Mesenchymal stem cell (in vitro differentiated cells and primary cell): ENCODE measurements at regions not wholly inside any gene's neighbourhood (a gene's known extent, or its start where the extent isn't known, plus 50 kb on each side); places are given as distances from the start of the nearest gene placed in this dataset.

ENCODE experiments used
- DNase-seq: peaks from one replicate; pipeline ENCODE4 v3.0.0-alpha.2; 2013
- H2AFZ ChIP-seq: one replicate; pipeline ENCODE4 v1.6.1; 2013; ENCODE audit warnings: low read depth, mild to moderate bottlenecking, control low read depth, inconsistent platforms, low read length, moderate library complexity
- H2AK5ac ChIP-seq: 2 replicates; pipeline ENCODE4 v1.6.1; 2013; ENCODE audit warnings: low read length, moderate library complexity, mild to moderate bottlenecking, inconsistent platforms; ENCODE audit not compliant: severe bottlenecking
- H2BK120ac ChIP-seq: one replicate; pipeline ENCODE4 v1.6.1; 2013; ENCODE audit warnings: low read depth, mild to moderate bottlenecking, inconsistent platforms, low read length, moderate library complexity
- H2BK12ac ChIP-seq, 2 experiments: one replicate each; pipeline ENCODE4 v1.6.1; 2013; ENCODE audit warnings: inconsistent platforms in 2 of 2, low read length in 2 of 2, mild to moderate bottlenecking in 2 of 2, moderate library complexity in 2 of 2, control low read depth in 1 of 2
- H2BK15ac ChIP-seq: one replicate; pipeline ENCODE4 v1.6.1; 2013; ENCODE audit warnings: mild to moderate bottlenecking, low read depth, inconsistent platforms; ENCODE audit not compliant: poor library complexity, severe bottlenecking
- H2BK5ac ChIP-seq: 2 replicates; pipeline ENCODE4 v1.6.1; 2013; ENCODE audit warnings: low read depth, mild to moderate bottlenecking, low read length, control low read depth, inconsistent platforms; ENCODE audit not compliant: poor library complexity, severe bottlenecking
- H3K14ac ChIP-seq, 2 experiments: one replicate each; pipeline ENCODE4 v1.6.1; 2013; ENCODE audit warnings: inconsistent platforms in 2 of 2, low read length in 2 of 2, control low read depth in 1 of 2, mild to moderate bottlenecking in 1 of 2, moderate library complexity in 1 of 2
- H3K18ac ChIP-seq, 2 experiments: one replicate each; pipeline ENCODE4 v1.6.1; 2013; ENCODE audit warnings: inconsistent platforms in 2 of 2, low read length in 2 of 2, control low read depth in 1 of 2, low read depth in 1 of 2, mild to moderate bottlenecking in 1 of 2
- H3K23ac ChIP-seq, 2 experiments: one replicate each; pipeline ENCODE4 v1.6.1; 2013; ENCODE audit warnings: inconsistent platforms in 2 of 2, low read length in 2 of 2, mild to moderate bottlenecking in 2 of 2, moderate library complexity in 2 of 2, control low read depth in 1 of 2
- H3K27ac ChIP-seq: 2 replicates; pipeline ENCODE4 v1.5.1; 2013; ENCODE audit warnings: mild to moderate bottlenecking, moderate library complexity, low read length, control low read depth, inconsistent platforms; ENCODE audit not compliant: poor library complexity, severe bottlenecking
- H3K27me3 ChIP-seq, 2 experiments: 2 replicates each; pipeline versions ENCODE4 v1.6.1 to v1.7.0; 2013; ENCODE audit warnings: low read length in 2 of 2, mild to moderate bottlenecking in 2 of 2, moderate library complexity in 2 of 2, control low read depth in 1 of 2, inconsistent platforms in 1 of 2; ENCODE audit not compliant: control insufficient read depth in 1 of 2, insufficient read depth in 1 of 2
- H3K36me3 ChIP-seq, 2 experiments: 2 replicates each; pipeline versions ENCODE4 v1.6.1 to v1.7.0; 2013; ENCODE audit warnings: low read length in 2 of 2, control low read depth in 1 of 2, inconsistent platforms in 1 of 2, low read depth in 1 of 2, mild to moderate bottlenecking in 1 of 2; ENCODE audit not compliant: insufficient read depth in 2 of 2, control insufficient read depth in 1 of 2
- H3K4ac ChIP-seq, 2 experiments: one replicate each; pipeline ENCODE4 v1.6.1; 2013; ENCODE audit warnings: inconsistent platforms in 2 of 2, low read length in 2 of 2, mild to moderate bottlenecking in 2 of 2, moderate library complexity in 2 of 2, control low read depth in 1 of 2, low read depth in 1 of 2
- H3K4me1 ChIP-seq: 2 replicates; pipeline ENCODE4 v1.6.1; 2013; ENCODE audit warnings: low read depth, low read length, control low read depth; ENCODE audit not compliant: control insufficient read depth, insufficient read depth
- H3K4me2 ChIP-seq: 2 replicates; pipeline ENCODE4 v1.6.1; 2013; ENCODE audit warnings: low read length, mild to moderate bottlenecking, inconsistent platforms; ENCODE audit not compliant: poor library complexity, severe bottlenecking
- H3K4me3 ChIP-seq, 2 experiments: 2 replicates each; pipeline versions ENCODE4 v1.5.1 to v1.7.0; 2013; ENCODE audit warnings: low read length in 2 of 2, mild to moderate bottlenecking in 2 of 2, control low read depth in 1 of 2, low read depth in 1 of 2; ENCODE audit not compliant: insufficient read depth in 1 of 2
- H3K79me1 ChIP-seq: replicated peaks from 2 replicates; pipeline ENCODE4 v1.6.1; 2013; ENCODE audit warnings: mild to moderate bottlenecking, control low read depth, low read length, inconsistent platforms; ENCODE audit not compliant: poor library complexity, severe bottlenecking
- H3K9ac ChIP-seq: 2 replicates; pipeline ENCODE4 v1.7.0; 2013; ENCODE audit warnings: mild to moderate bottlenecking, low read length, moderate library complexity
- H3K9me3 ChIP-seq: 2 replicates; pipeline ENCODE4 v1.7.0; 2013; ENCODE audit warnings: mild to moderate bottlenecking, low read length; ENCODE audit not compliant: control insufficient read depth
- H4K8ac ChIP-seq: one replicate; pipeline ENCODE4 v1.6.1; 2013; ENCODE audit warnings: inconsistent platforms, mild to moderate bottlenecking, low read length, moderate library complexity
- H4K91ac ChIP-seq: one replicate; pipeline ENCODE4 v1.6.1; 2013; ENCODE audit warnings: mild to moderate bottlenecking, low read length, inconsistent platforms
- WGBS: methylation state at CpG from one replicate; pipeline ENCODE4 v1.1.7; 2013; ENCODE audit warnings: mixed read lengths; 5-methylcytosine and 5-hydroxymethylcytosine counted together

DNA sequence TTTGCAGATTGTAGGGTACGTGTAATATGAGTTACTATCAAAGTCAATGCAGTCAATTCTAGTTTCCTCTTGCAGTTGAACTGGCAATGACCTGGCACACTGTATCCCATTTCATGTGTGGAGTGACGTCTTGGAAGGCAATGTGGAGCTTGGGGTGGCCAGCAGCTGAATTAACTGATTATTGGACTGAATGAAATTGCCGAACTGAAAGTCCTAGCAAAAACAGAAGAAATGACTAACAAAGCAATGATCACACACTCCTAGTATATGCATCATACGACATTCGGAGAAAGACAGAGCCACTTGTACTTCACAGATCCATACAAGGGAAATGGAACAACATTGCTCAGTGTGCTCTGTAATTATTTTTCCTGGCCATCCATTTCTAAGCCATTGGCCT lies 259.1 kb upstream of the DAPK1 start:
- no peak overlapping the region for H2BK15ac ChIP-seq
- WGBS: 80% methylated on average over 5 of the region's 5 CpGs

DNA sequence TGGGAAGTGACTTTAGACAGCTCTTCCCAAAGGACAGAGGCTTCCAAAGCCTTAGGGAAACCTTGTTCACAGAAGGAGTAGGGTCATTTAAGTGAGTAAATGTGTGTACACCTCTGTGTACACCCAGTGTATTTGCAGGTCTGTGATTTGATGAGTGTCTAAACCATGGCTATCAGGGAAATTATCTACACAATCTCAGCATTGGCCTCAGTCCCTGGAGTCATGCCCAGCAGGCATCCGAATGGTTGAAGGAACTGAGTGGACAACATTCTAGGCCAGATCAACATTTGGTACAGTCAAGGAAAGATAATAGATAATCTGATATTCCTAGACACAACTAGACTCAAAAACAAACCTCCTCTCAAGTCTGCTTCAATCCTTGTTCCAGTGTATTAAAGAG lies 258.4 kb upstream of the DAPK1 start:
- no peak overlapping the region for H3K14ac ChIP-seq
- H3K23ac ChIP-seq: no peak overlapping the region
- no peak overlapping the region for H3K18ac ChIP-seq

More for the DNA sequence above, 259.1 kb upstream of the DAPK1 start:
- Histone ChIP-seq H3K27ac (no peak overlapping the region), H3K79me1 (no peaks in the 10 kb centered on the region), H3K27me3 (no peaks in the 10 kb centered on the region), H3K9ac (peak overlapping the region; percentile 43), H3K18ac (no peak overlapping the region), H2AK5ac (no peak overlapping the region), H3K9me3 (peaks cover 5% of the 10 kb centered on the region), H4K91ac (no peak overlapping the region), H2AFZ (no peak overlapping the region), H2BK12ac (no peak overlapping the region), H3K36me3 (no peaks in the 10 kb centered on the region), H3K4me3 (peak overlapping the region in 1 of 2 experiments; percentile 52), H3K23ac (no peak overlapping the region), H2BK5ac (no peak overlapping the region), H2BK120ac (no peak overlapping the region), H3K4me1 (no peaks in the 10 kb centered on the region), H3K4me2 (no peak overlapping the region), H3K14ac (no peak overlapping the region), H4K8ac (no peak overlapping the region), H3K4ac (no peak overlapping the region)
- no peak for DNase-seq

DNA sequence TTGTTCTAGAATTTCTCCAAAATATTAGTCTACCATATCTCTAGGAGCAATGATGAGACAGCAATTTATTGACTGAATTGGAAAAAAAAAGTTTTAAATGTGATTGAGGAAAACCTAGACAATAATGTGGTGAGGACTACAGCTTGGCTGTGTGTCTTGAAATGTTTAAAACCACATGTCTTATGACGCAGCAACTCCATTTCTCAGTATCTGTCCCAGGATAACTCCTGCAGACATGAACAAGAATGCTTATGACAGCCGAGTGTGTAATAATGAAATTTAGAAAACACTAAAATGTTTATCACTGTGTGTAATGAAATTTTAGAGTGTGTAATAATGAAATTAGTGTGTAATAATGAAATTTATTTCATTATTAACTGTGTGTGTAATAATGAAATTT lies 254.1 kb upstream of the DAPK1 start:
- Histone ChIP-seq H2AFZ (no peak overlapping the region), H3K14ac (no peak overlapping the region), H2BK12ac (no peak overlapping the region), H3K27me3 (no peaks in the 10 kb centered on the region), H3K23ac (no peak overlapping the region), H3K4me3 (no peak overlapping the region), H2BK5ac (no peak overlapping the region), H4K91ac (no peak overlapping the region), H3K36me3 (no peaks in the 10 kb centered on the region), H2BK120ac (no peak overlapping the region), H3K9me3 (peaks cover 5% of the 10 kb centered on the region), H3K4me2 (no peak overlapping the region), H2AK5ac (no peak overlapping the region), H3K18ac (no peak overlapping the region), H4K8ac (no peak overlapping the region), H3K4me1 (no peaks in the 10 kb centered on the region), H3K27ac (no peak overlapping the region), H3K4ac (no peak overlapping the region), H3K79me1 (no peaks in the 10 kb centered on the region), H3K9ac (peak overlapping the region; percentile 42), H2BK15ac (no peak overlapping the region)
- WGBS: no CpG with 5 or more reads among the region's 2 CpGs
- DNase-seq: no peak

More for the DNA sequence above, 258.4 kb upstream of the DAPK1 start:
- 75% methylated on average over 1 of the region's 1 CpG for whole genome bisulfite sequencing
- no peak for DNase-seq
- Histone ChIP-seq H3K9me3 (peaks cover 5% of the 10 kb centered on the region), H3K27me3 (no peaks in the 10 kb centered on the region), H4K8ac (no peak overlapping the region), H2AFZ (no peak overlapping the region), H3K36me3 (no peaks in the 10 kb centered on the region), H2BK12ac (no peak overlapping the region), H3K27ac (no peak overlapping the region), H3K9ac (no peak overlapping the region), H2BK5ac (no peak overlapping the region), H3K4me1 (no peaks in the 10 kb centered on the region), H3K4ac (no peak overlapping the region), H3K4me3 (no peak overlapping the region), H2AK5ac (no peak overlapping the region), H3K79me1 (no peaks in the 10 kb centered on the region), H2BK120ac (no peak overlapping the region), H3K4me2 (no peak overlapping the region), H2BK15ac (no peak overlapping the region), H4K91ac (no peak overlapping the region)

DNA sequence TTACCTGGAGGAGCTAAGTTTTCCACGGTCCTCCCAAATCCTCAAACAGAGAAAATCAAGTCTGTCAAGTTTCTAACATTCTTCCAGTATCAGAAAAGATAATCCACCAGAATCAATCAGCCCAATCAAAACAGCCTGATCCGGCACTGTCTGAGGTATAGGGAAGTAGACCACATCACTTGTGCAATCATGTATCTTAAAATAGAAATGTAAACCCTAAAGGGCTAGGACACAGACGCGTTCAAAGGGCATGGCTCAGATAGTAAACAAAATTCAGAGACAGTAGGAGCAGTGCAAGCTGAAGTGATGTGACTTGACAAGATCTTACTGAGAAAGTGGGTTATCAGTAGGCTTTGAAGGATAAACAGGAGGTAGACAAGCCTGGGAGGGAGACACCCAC lies 252.4 kb upstream of the DAPK1 start:
- H3K23ac ChIP-seq: no peak overlapping the region
- H3K27ac ChIP-seq: no peak overlapping the region
- H3K36me3 ChIP-seq: no peaks in the 10 kb centered on the region
- no peaks in the 10 kb centered on the region for H3K4me1 ChIP-seq
- 82% methylated on average over 4 of the region's 4 CpGs for WGBS
- H3K4me2 ChIP-seq: no peak overlapping the region
- no peak overlapping the region for H3K4me3 ChIP-seq
- H2BK15ac ChIP-seq: no peak overlapping the region
- H4K8ac ChIP-seq: no peak overlapping the region
- no peak overlapping the region for H4K91ac ChIP-seq
- no peak overlapping the region for H2AK5ac ChIP-seq
- H3K14ac ChIP-seq: no peak overlapping the region
- no peak overlapping the region for H3K18ac ChIP-seq
- peaks cover 5% of the 10 kb centered on the region for H3K9me3 ChIP-seq
- H2BK120ac ChIP-seq: no peak overlapping the region
- no peak overlapping the region for H2BK12ac ChIP-seq
- no peak overlapping the region for H3K4ac ChIP-seq
- H3K9ac ChIP-seq: no peak overlapping the region
- H2AFZ ChIP-seq: no peak overlapping the region
- no peak for DNase-seq
- H3K27me3 ChIP-seq: no peaks in the 10 kb centered on the region
- no peaks in the 10 kb centered on the region for H3K79me1 ChIP-seq
- H2BK5ac ChIP-seq: no peak overlapping the region
